GM12873 (cell line): ENCODE measurements at regions not wholly inside any gene's neighbourhood (a gene's known extent, or its start where the extent isn't known, plus 50 kb on each side); places are given as distances from the start of the nearest gene placed in this dataset.

Experiments used
- CTCF ChIP-seq: IDR thresholded peaks from 2 replicates; pipeline ENCODE4 v1.5.1; 2012; ENCODE audit warnings: low read depth, mild to moderate bottlenecking, moderate library complexity, low read length, control low read depth; ENCODE audit not compliant: insufficient read depth; ENCODE audit errors: missing control alignments

- TF ChIP-seq CTCF: no peak
These were observed 296.6 kb downstream of the TLE3 start for GRCh38 chr15:69801144-69801543.

DNA sequence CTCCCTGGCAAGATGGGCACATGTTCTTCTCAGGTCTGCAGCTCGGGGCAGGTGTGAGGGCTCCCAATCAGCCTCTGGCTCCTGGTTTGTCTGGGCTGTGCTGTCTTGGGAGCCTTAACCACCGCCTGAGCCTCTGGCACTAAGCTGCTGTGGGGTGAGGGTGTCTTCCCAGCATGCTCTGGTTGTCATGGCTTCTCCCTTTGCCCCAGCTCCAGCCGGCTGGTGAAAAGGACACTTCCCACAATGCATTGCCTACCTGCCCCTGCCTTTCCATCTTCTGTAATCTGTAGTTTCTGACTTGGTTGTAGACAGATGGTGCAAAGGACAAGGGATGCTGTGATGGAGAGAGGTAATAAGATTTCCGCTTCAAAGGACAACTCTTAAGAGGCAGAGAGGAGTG lies 295.3 kb downstream of the TLE3 start:
- TF ChIP-seq CTCF: no peak

- no peak for TF ChIP-seq CTCF
These were observed 292.9 kb downstream of the TLE3 start for GRCh38 chr15:69804786-69805185.

DNA sequence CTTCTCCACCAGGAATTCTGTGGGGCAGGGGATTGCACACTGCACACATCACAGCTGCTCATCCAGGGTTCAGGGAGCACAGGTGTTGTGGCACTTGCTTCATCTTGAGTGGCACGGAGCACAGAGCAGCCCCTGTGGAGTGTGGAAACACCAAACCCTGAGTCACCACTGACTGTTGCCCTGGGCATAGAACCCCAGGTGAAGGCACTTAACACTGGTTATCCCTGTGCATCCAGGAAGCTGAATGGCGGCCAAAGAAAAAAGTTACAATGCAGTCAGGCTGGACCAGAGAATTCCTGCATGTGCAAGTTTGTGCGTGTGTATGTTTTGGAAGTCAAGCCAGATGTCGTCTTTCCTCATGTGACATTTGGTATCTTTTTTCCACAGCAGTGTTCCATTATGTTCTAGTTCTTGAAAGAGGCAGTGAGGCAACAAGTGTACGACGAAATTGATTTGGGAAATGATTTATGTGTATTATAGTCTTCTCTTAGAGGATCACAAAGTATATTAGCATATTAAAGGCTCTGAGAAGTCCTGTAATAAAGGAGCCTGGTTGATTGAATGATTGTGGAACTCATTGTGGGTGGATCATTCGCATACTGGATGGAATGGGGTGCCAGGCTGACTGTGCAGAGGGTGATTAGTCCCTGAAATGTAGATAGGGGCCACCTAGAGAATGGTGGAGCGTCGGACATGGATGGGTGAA lies 292.3 kb downstream of the TLE3 start:
- no peak for TF ChIP-seq CTCF

DNA sequence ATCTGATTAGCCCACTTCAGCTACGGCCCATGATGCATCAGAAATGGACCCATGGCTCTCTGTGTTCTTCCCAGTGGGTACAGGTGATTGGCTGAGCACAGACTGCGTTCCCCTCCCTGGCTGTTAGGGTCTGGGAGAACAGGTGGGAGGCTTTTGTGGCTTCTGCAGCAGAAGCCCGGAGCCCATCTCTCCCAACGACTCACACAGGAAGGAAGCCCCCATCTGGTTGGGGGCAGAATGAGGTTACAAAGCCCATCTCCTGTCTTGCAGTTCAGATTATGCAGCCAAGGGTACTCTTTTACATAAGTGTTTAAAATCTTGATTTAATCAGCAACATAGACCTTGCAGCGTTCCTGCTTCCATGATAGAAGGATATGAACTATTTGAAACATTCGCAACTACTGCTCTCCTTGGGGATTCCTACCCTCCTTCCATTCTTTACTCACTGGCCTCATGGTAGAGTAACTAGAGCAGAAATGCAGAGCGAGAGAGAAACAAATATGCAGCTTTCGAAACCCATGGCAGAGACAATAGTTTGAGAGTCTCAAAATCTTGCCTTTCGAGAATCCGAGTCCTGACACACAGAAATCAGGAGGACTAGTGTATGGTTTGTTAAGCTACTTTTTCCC lies 291.3 kb downstream of the TLE3 start:
- TF ChIP-seq CTCF: no peak

- no peak for TF ChIP-seq CTCF
These were observed 290.0 kb downstream of the TLE3 start for GRCh38 chr15:69807721-69808120.

DNA sequence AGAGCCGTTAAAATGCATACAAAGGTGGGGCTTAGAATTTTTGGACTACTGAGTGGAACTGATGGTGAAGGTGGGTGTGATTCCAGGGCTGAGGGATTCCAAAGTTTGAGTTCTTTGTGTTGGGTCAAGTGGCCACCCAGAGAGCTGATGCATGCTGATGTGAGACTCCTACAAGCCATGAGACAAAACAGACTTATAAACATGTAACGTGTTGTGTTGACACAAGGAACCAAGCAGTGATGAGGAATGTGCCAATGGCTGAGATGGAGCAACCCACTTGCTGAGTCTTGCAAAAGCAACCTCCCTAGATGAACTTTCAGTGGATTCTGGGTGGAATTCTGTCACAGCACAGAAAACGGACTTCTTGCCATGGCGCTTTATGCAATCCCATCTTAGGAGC lies 289.0 kb downstream of the TLE3 start:
- TF ChIP-seq CTCF: no peak
